Left ventricle myocardium inferior (tissue), 1 donor: ENCODE measurements at regions not wholly inside any gene's neighbourhood (a gene's known extent, or its start where the extent isn't known, plus 50 kb on each side); places are given as distances from the start of the nearest gene placed in this dataset.
"Not testable (repeated sequence)": the region's sequence is repeated elsewhere in the genome, so short reads cannot be mapped to it uniquely, and the experiment has no call there.

Experiments
- DNase-seq: peaks from one replicate; pipeline ENCODE4 v3.0.0-alpha.2; 2020
- H3K27ac ChIP-seq: fragments of 200-600 bp; replicated peaks from 2 replicates; pipeline ENCODE4 v1.8.0; 2021
- H3K27me3 ChIP-seq: fragments of 200-600 bp; 2 replicates; pipeline ENCODE4 v1.8.0; 2021; ENCODE audit warnings: low read depth
- H3K36me3 ChIP-seq: fragments of 200-600 bp; 2 replicates; pipeline ENCODE4 v1.8.0; 2021
- H3K4me1 ChIP-seq: fragments of 200-600 bp; 2 replicates; pipeline ENCODE4 v1.8.0; 2021
- H3K4me3 ChIP-seq: fragments of 200-600 bp; 2 replicates; pipeline ENCODE4 v1.8.0; 2021; ENCODE audit warnings: mild to moderate bottlenecking, moderate library complexity
- H3K9me3 ChIP-seq: fragments of 200-600 bp; replicated peaks from 2 replicates; pipeline ENCODE4 v1.8.0; 2021
- intact Hi-C: fragments of 100-400 bp; cut with micrococcal nuclease; formaldehyde crosslinking; loops from one replicate; pipeline ENCODE4 v1.11.0; 2022
- TF ChIP-seq, protein P1 (sequence below): fragments of 200-600 bp; IDR thresholded peaks from 2 replicates; pipeline ENCODE4 v1.8.0; 2021; ENCODE audit warnings: antibody characterized with exemption, mild to moderate bottlenecking, borderline replicate concordance
- donor health status: DM: no; HTN: yes; CAD: no; lungs with severe emphysema.

DNA sequence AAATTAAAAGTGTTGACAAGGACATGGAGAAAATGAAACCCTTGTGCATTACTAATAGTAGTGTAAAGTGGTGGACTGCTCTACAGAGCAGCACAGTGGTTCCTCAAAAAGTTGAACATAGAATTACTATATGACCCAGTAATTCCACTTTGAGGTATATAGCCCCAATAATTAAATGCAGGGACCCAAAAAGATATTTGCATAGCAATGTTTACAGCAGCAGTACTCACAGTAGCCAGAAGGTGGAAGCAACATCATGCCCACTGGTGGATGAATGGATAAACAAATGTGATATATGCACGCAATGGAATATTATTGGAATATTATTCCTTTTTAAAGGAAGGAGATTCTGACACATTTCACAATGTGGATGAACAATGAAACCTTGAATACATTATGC, 121.3 kb downstream of the POTEH start:
- TF ChIP-seq, protein P1, sequence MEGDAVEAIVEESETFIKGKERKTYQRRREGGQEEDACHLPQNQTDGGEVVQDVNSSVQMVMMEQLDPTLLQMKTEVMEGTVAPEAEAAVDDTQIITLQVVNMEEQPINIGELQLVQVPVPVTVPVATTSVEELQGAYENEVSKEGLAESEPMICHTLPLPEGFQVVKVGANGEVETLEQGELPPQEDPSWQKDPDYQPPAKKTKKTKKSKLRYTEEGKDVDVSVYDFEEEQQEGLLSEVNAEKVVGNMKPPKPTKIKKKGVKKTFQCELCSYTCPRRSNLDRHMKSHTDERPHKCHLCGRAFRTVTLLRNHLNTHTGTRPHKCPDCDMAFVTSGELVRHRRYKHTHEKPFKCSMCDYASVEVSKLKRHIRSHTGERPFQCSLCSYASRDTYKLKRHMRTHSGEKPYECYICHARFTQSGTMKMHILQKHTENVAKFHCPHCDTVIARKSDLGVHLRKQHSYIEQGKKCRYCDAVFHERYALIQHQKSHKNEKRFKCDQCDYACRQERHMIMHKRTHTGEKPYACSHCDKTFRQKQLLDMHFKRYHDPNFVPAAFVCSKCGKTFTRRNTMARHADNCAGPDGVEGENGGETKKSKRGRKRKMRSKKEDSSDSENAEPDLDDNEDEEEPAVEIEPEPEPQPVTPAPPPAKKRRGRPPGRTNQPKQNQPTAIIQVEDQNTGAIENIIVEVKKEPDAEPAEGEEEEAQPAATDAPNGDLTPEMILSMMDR = peak; percentile 37
- H3K4me1 ChIP-seq, H3K27me3 ChIP-seq, H3K27ac ChIP-seq, H3K36me3 ChIP-seq, H3K4me3 ChIP-seq, DNase-seq, intact Hi-C loops, H3K9me3 ChIP-seq: not testable (repeated sequence)

- intact Hi-C loops = not testable (repeated sequence)
Observed at GRCh38 chr22:15815783-15816182, 126.0 kb downstream of the POTEH start.

GRCh38 chr22:15816470-15816869, 126.6 kb downstream of the POTEH start:
- DNase-seq, intact Hi-C loops, H3K9me3 ChIP-seq, H3K36me3 ChIP-seq, H3K27ac ChIP-seq, H3K4me1 ChIP-seq, H3K4me3 ChIP-seq, H3K27me3 ChIP-seq: not testable (repeated sequence)

More at GRCh38 chr22:15815783-15816182, 126.0 kb downstream of the POTEH start:
- not testable (repeated sequence) for H3K4me1 ChIP-seq, H3K36me3 ChIP-seq, H3K9me3 ChIP-seq, H3K4me3 ChIP-seq, H3K27me3 ChIP-seq, DNase-seq, H3K27ac ChIP-seq

GRCh38 chr22:15817264-15817663, 127.4 kb downstream of the POTEH start:
- H3K4me1 ChIP-seq, DNase-seq, H3K4me3 ChIP-seq, intact Hi-C loops, H3K9me3 ChIP-seq, H3K36me3 ChIP-seq, H3K27me3 ChIP-seq, H3K27ac ChIP-seq: not testable (repeated sequence)

DNA sequence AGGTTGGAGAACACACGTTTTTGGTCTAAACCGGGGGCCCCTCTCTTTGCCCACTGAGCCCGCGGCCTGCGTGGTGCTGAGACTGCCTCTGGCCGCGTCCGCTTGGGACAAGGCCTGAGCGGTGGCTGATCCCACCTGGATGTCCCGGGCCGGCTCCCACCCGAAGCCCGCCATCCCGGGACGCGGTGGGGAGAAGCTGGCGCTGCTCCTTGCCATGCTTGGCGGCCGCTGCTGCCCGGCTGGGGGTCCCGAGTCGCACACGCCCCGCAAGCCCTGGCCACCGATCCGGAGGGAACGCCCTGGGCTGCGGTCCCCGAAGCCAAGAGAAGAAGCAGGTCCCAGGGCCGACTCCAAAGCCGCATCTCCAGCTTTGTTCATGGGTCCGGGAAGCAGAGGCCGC, 130.1 kb downstream of the POTEH start:
- intact Hi-C loops, DNase-seq, H3K4me3 ChIP-seq, H3K27ac ChIP-seq, H3K27me3 ChIP-seq, H3K9me3 ChIP-seq, H3K4me1 ChIP-seq, H3K36me3 ChIP-seq: not testable (repeated sequence)

- H3K27me3 ChIP-seq, H3K4me1 ChIP-seq, DNase-seq, H3K4me3 ChIP-seq, H3K9me3 ChIP-seq, intact Hi-C loops, H3K36me3 ChIP-seq, H3K27ac ChIP-seq: not testable (repeated sequence)
Observed at GRCh38 chr22:15821088-15821487, 131.3 kb downstream of the POTEH start.

- H3K4me3 ChIP-seq, H3K36me3 ChIP-seq, DNase-seq, intact Hi-C loops, H3K27ac ChIP-seq, H3K4me1 ChIP-seq, H3K9me3 ChIP-seq, H3K27me3 ChIP-seq: not testable (repeated sequence)
Observed at GRCh38 chr22:15822001-15822400, 132.2 kb downstream of the POTEH start.

DNA sequence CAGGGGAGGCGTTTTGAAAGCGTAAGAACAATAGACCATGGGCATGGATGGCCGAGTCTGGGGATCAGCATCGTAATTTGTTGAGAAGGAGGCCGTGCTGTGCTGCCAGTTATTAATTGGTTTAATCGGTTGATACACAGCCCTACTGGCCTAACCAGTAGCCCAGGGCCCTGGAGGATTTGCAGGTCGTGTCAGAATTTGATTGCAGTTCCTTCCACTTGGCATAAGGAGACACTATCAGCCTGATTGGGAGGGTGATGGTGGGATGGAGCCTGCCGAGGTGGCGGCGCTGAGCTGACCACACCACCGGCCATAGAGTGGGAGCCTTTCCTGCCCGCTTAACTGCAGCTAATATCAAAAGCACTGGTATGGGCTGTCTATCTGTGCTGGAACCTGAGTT, 133.4 kb downstream of the POTEH start:
- intact Hi-C loops, H3K27me3 ChIP-seq, H3K9me3 ChIP-seq, DNase-seq, H3K36me3 ChIP-seq, H3K4me1 ChIP-seq, H3K4me3 ChIP-seq, H3K27ac ChIP-seq: not testable (repeated sequence)

DNA sequence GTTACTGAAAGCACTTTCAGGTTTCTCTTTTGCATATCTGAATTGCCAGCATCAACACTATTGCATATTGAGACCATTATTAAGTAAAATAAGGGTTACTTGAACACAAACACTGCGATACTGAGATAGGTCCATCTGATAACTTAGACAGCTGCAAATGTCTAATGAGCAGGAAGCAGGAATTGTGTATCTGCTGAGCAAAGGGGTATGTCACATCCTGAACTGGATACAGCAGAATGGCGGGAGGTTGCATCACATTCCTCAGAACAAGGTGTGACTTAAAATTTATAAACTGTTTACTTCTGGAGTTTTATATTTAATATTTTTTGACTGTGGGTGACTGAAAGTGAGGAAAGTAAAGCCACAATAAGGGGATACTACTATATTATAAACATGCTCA, 142.4 kb downstream of the POTEH start:
- H3K27ac ChIP-seq, H3K4me1 ChIP-seq, H3K4me3 ChIP-seq, H3K9me3 ChIP-seq, H3K27me3 ChIP-seq, intact Hi-C loops, H3K36me3 ChIP-seq, DNase-seq: not testable (repeated sequence)

- H3K4me1 ChIP-seq, intact Hi-C loops, DNase-seq, H3K27ac ChIP-seq, H3K9me3 ChIP-seq, H3K27me3 ChIP-seq, H3K4me3 ChIP-seq, H3K36me3 ChIP-seq: not testable (repeated sequence)
Observed at GRCh38 chr22:15835729-15836128, 145.9 kb downstream of the POTEH start.

DNA sequence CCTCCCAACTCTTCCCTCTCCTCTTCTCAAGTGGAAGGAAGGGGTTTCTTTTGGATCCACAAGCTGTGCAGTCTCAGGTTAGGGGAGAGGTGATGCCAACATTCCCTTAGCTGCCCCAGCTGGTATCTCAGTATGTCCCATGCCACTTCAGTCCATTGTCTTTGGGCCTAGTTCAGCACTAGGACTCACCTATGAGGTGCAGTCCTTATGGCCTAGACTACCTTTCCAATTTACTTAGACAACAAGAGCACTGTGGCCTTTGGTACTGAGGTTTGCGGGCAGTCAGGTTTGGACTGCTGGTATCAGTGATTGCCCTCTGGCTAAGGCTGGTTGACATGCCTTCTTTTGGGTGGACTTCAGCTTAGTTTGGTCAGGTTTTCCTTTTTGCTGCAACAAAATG, 159.9 kb downstream of the POTEH start:
- H3K4me3 ChIP-seq, DNase-seq, H3K9me3 ChIP-seq, H3K27ac ChIP-seq, intact Hi-C loops, H3K27me3 ChIP-seq, H3K36me3 ChIP-seq, H3K4me1 ChIP-seq: not testable (repeated sequence)

- intact Hi-C loops, H3K27ac ChIP-seq, DNase-seq: not testable (repeated sequence)
Observed at GRCh38 chr22:15853716-15854373, 164.0 kb downstream of the POTEH start.

GRCh38 chr22:15854421-15854820, 164.6 kb downstream of the POTEH start:
- H3K36me3 ChIP-seq, intact Hi-C loops, H3K9me3 ChIP-seq, H3K4me3 ChIP-seq, H3K27me3 ChIP-seq, H3K27ac ChIP-seq, H3K4me1 ChIP-seq: not testable (repeated sequence)
- DNase-seq = peak; percentile 13

More at GRCh38 chr22:15853716-15854373, 164.0 kb downstream of the POTEH start:
- H3K27me3 ChIP-seq, H3K36me3 ChIP-seq, H3K4me1 ChIP-seq, H3K9me3 ChIP-seq, H3K4me3 ChIP-seq: not testable (repeated sequence)

GRCh38 chr22:15854978-15855377, 165.2 kb downstream of the POTEH start:
- H3K27me3 ChIP-seq, H3K36me3 ChIP-seq, H3K4me3 ChIP-seq, H3K4me1 ChIP-seq, H3K9me3 ChIP-seq, H3K27ac ChIP-seq, intact Hi-C loops, DNase-seq: not testable (repeated sequence)
